Astrocyte of the cerebellum (primary cell): ENCODE measurements at regions not wholly inside any gene's neighbourhood (a gene's known extent, or its start where the extent isn't known, plus 50 kb on each side); places are given as distances from the start of the nearest gene placed in this dataset.
"Not testable (repeated sequence)": the region's sequence is repeated elsewhere in the genome, so short reads cannot be mapped to it uniquely, and the experiment has no call there.

Experiments used
- DNase-seq: peaks from one replicate; pipeline ENCODE4 v3.0.0-alpha.2; 2011; ENCODE audit warnings: low read depth
- H3K4me3 ChIP-seq: 2 replicates; pipeline ENCODE4 v1.5.1; 2011; ENCODE audit warnings: mild to moderate bottlenecking, low read depth, low read length, moderate library complexity
- CTCF ChIP-seq: IDR thresholded peaks from 2 replicates; pipeline ENCODE4 v1.5.1; 2012; ENCODE audit warnings: low read length, low read depth, moderate library complexity, mild to moderate bottlenecking; ENCODE audit errors: missing control alignments
- in situ Hi-C: cut with HindIII; loops from 2 replicates; pipeline ENCODE4 v1.10.0; 2017; ENCODE audit warnings: low sequenced_read_pairs

GRCh38 chr20:55009066-55009465, 533.7 kb downstream of the DOK5 start:
- TF ChIP-seq CTCF = no peak
- DNase-seq = no peak
- no peak overlapping the region for H3K4me3 ChIP-seq
- in situ Hi-C loops = no loop called here

- TF ChIP-seq CTCF = peak; percentile 2
- no peak overlapping the region for H3K4me3 ChIP-seq
- in situ Hi-C loops = no loop called here
These were observed 528.7 kb downstream of the DOK5 start for GRCh38 chr20:55004044-55004443.

GRCh38 chr20:54995553-54995952, 520.2 kb downstream of the DOK5 start:
- TF ChIP-seq CTCF = no peak
- no peak for DNase-seq
- in situ Hi-C loops = no loop called here
- H3K4me3 ChIP-seq = no peak overlapping the region

More at GRCh38 chr20:55004044-55004443, 528.7 kb downstream of the DOK5 start:
- DNase-seq = no peak

GRCh38 chr20:54995011-54995410, 519.6 kb downstream of the DOK5 start:
- no peak for TF ChIP-seq CTCF
- DNase-seq = no peak
- H3K4me3 ChIP-seq = no peak overlapping the region
- in situ Hi-C loops = no loop called here

- TF ChIP-seq CTCF = no peak
- in situ Hi-C loops = no loop called here
These were observed 509.7 kb downstream of the DOK5 start for GRCh38 chr20:54985091-54985490.

GRCh38 chr20:54984104-54984448, 508.7 kb downstream of the DOK5 start:
- H3K4me3 ChIP-seq = no peak overlapping the region
- in situ Hi-C loops = no loop called here
- DNase-seq = no peak
- no peak for TF ChIP-seq CTCF

More at GRCh38 chr20:54985091-54985490, 509.7 kb downstream of the DOK5 start:
- no peak for DNase-seq
- H3K4me3 ChIP-seq = no peak overlapping the region

GRCh38 chr20:54983394-54984103, 508.2 kb downstream of the DOK5 start:
- DNase-seq, in situ Hi-C loops, H3K4me3 ChIP-seq: not testable (repeated sequence)
